NB4 (cell line): ENCODE measurements at regions not wholly inside any gene's neighbourhood (a gene's known extent, or its start where the extent isn't known, plus 50 kb on each side); places are given as distances from the start of the nearest gene placed in this dataset.

Source experiments
- MYC ChIP-seq: IDR thresholded peaks from 2 replicates; pipeline ENCODE4 v1.6.1; 2011; ENCODE audit warnings: low read depth, low read length
- POLR2A ChIP-seq: IDR thresholded peaks from 2 replicates; pipeline ENCODE4 v1.6.1; 2011; ENCODE audit warnings: mild to moderate bottlenecking; ENCODE audit not compliant: insufficient read length; ENCODE audit errors: extremely low read depth
- TF ChIP-seq, protein P1 (sequence below): IDR thresholded peaks from one replicate; pipeline ENCODE4 v1.5.1; 2012; ENCODE audit warnings: low read depth, low read length
- TF ChIP-seq, protein P2 (sequence below): IDR thresholded peaks from 2 replicates; pipeline ENCODE4 v1.6.1; 2011; ENCODE audit warnings: low read depth, low read length

- TF ChIP-seq, protein P1, sequence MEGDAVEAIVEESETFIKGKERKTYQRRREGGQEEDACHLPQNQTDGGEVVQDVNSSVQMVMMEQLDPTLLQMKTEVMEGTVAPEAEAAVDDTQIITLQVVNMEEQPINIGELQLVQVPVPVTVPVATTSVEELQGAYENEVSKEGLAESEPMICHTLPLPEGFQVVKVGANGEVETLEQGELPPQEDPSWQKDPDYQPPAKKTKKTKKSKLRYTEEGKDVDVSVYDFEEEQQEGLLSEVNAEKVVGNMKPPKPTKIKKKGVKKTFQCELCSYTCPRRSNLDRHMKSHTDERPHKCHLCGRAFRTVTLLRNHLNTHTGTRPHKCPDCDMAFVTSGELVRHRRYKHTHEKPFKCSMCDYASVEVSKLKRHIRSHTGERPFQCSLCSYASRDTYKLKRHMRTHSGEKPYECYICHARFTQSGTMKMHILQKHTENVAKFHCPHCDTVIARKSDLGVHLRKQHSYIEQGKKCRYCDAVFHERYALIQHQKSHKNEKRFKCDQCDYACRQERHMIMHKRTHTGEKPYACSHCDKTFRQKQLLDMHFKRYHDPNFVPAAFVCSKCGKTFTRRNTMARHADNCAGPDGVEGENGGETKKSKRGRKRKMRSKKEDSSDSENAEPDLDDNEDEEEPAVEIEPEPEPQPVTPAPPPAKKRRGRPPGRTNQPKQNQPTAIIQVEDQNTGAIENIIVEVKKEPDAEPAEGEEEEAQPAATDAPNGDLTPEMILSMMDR = no peak
- TF ChIP-seq, protein P2, sequence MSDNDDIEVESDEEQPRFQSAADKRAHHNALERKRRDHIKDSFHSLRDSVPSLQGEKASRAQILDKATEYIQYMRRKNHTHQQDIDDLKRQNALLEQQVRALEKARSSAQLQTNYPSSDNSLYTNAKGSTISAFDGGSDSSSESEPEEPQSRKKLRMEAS = peak; percentile 71
- no peak for TF ChIP-seq POLR2A
- TF ChIP-seq MYC = peak; percentile 43; the same call in 1 of the 2 replicates
Measured at GRCh38 chr15:96889734-96890480, 559.4 kb downstream of the NR2F2 start.
